ENCODE measurements at regions not wholly inside any gene's neighbourhood (a gene's known extent, or its start where the extent isn't known, plus 50 kb on each side); places are given as distances from the start of the nearest gene placed in this dataset.

GRCh38 chr13:21971662-21972621, 301.1 kb downstream of the FGF9 start (continued):
- TF ChIP-seq KLF1 (tag; IDR thresholded peaks at IDR 0.05) (no peak), NFATC3 (IDR thresholded peaks at IDR 0.05) (no peak), ZNF639 (CRISPR knock-in tag; conservative IDR thresholded peaks at IDR 0.05 in 1 of 2, IDR thresholded peaks at IDR 0.05 in 1 of 2) (no peak)

- ChIA-PET POLR2A (no interaction called here), CTCF (ENCODE audit: low intra/inter-chr PET ratio) (no interaction called here)
- H3K9me1 ChIP-seq (ENCODE audit: control insufficient read depth, insufficient read depth, low read length), result no peaks in the 10 kb centered on the region
- no peaks in the 10 kb centered on the region for H4K20me1 ChIP-seq (replicated peaks; ENCODE audit: control insufficient read depth, insufficient read depth, low read length)
- intact Hi-C loops (cut with micrococcal nuclease) (no loop called here), in situ Hi-C loops (cut with MboI) (no loop called here)
- WGBS (ENCODE audit: insufficient coverage, low coverage, missing lambda C conversion rate), result 2% methylated on average over 12 of the region's 19 CpGs
- H3K27me3 ChIP-seq (ENCODE audit: control insufficient read depth in 2 of 2, insufficient read depth in 2 of 2, low read length in 2 of 2), result peaks cover 0 to 27% of the 10 kb centered on the region in 2 experiments; a peak in 2 of 5 replicates
- no peaks in the 10 kb centered on the region for H3K9me3 ChIP-seq (replicated peaks; ENCODE audit: control insufficient read depth, insufficient read depth, low read depth, low read length)
- no peak overlapping the region for H2AFZ ChIP-seq (ENCODE audit: low read depth, low read length)
- no peaks in the 10 kb centered on the region for H3K79me2 ChIP-seq (ENCODE audit: control insufficient read depth, insufficient read depth, low read length)
- no peaks in the 10 kb centered on the region for H3K36me3 ChIP-seq (ENCODE audit: control insufficient read depth, insufficient read depth, low read length)
- DNase-seq (ENCODE audit: extremely low read depth in 1 of 4, low spot score in 3 of 4) (no peak), FAIRE-seq (no peak), ATAC-seq (0 out of 3 replicates have a peak, but pooled peaks have one; percentile 36)
- H3K4me3 ChIP-seq, result no peak overlapping the region
- BruUV-seq (replicated peaks), result no TSS peak
- no peak overlapping the region for H3K27ac ChIP-seq (ENCODE audit: extremely low read depth, low read depth, low read length)
- no peaks in the 10 kb centered on the region; a peak in 1 of 5 replicates for H3K4me1 ChIP-seq (replicated peaks in 1 of 2; ENCODE audit: control insufficient read depth in 2 of 2, insufficient read depth in 2 of 2, low read length in 2 of 2)
- no peak overlapping the region for H3K4me2 ChIP-seq (ENCODE audit: insufficient read depth, low read length)
- H3K9ac ChIP-seq (ENCODE audit: insufficient read depth in 1 of 2, low read depth in 2 of 2, low read length in 2 of 2), result no peak overlapping the region
- TF ChIP-seq SRSF7 (optimal IDR thresholded peaks at IDR 0.05; ENCODE audit: low read depth, low read length), result no peak
- no peak for TF ChIP-seq SAP30 (IDR thresholded peaks at IDR 0.05; ENCODE audit: borderline replicate concordance, insufficient read depth, low read depth, low read length, poor library complexity, severe bottlenecking)
- TF ChIP-seq DDX20 (tag; IDR thresholded peaks at IDR 0.05; ENCODE audit: low read depth), result no peak
- TF ChIP-seq POLR3A (IDR thresholded peaks at IDR 0.05; ENCODE audit: borderline replicate concordance, extremely low read depth, insufficient read depth, insufficient read length), result no peak
- TF ChIP-seq TCF7L2 (IDR thresholded peaks at IDR 0.05; ENCODE audit: low read depth, low read length), result no peak
- no peak for TF ChIP-seq PHB (CRISPR knock-in tag; IDR thresholded peaks at IDR 0.05)
Measured at GRCh38 chr13:21973437-21974125, 302.7 kb downstream of the FGF9 start.
